AG10803 (cell line): ENCODE measurements at regions not wholly inside any gene's neighbourhood (a gene's known extent, or its start where the extent isn't known, plus 50 kb on each side); places are given as distances from the start of the nearest gene placed in this dataset.
A peak's percentile ranks its signal among the peaks of the same experiment; 100 is the strongest.

Experiments used
- DNase-seq: peaks from one replicate; pipeline ENCODE4 v3.0.0; 2010; ENCODE audit warnings: low read depth
- H3K4me3 ChIP-seq: 2 replicates; pipeline ENCODE4 v1.5.1; 2011; ENCODE audit warnings: mild to moderate bottlenecking, low read length, control low read depth
- CTCF ChIP-seq: conservative IDR thresholded peaks from 2 replicates; pipeline ENCODE4 v1.5.1; 2011; ENCODE audit warnings: mild to moderate bottlenecking, low read length, control low read depth, inconsistent platforms

- no peak overlapping the region for H3K4me3 ChIP-seq
- TF ChIP-seq CTCF = no peak
- DNase-seq = no peak
Measured at GRCh38 chrX:9147086-9147485, 113.2 kb upstream of the FAM9B start.

GRCh38 chrX:9147726-9148125 is 113.8 kb upstream of the FAM9B start:
- TF ChIP-seq CTCF = no peak
- H3K4me3 ChIP-seq = no peak overlapping the region
- no peak for DNase-seq

- peak overlapping the region; percentile 9; the same call in 1 of the 2 replicates for H3K4me3 ChIP-seq
- peak; percentile 82 for DNase-seq
- TF ChIP-seq CTCF = no peak
Measured at GRCh38 chrX:9148615-9149399, 114.9 kb upstream of the FAM9B start.

GRCh38 chrX:9149501-9150245 is 115.7 kb upstream of the FAM9B start:
- H3K4me3 ChIP-seq = no peak overlapping the region
- no peak for DNase-seq

GRCh38 chrX:9151772-9152307 is 117.9 kb upstream of the FAM9B start:
- DNase-seq = no peak
- no peak for TF ChIP-seq CTCF
- H3K4me3 ChIP-seq = no peak overlapping the region

More at GRCh38 chrX:9149501-9150245, 115.7 kb upstream of the FAM9B start:
- TF ChIP-seq CTCF = no peak

GRCh38 chrX:9153300-9153699 is 119.4 kb upstream of the FAM9B start:
- H3K4me3 ChIP-seq = no peak overlapping the region
- TF ChIP-seq CTCF = no peak
- DNase-seq = peak; percentile 44

GRCh38 chrX:9158611-9159010 is 124.7 kb upstream of the FAM9B start:
- DNase-seq = peak; percentile 32

More at GRCh38 chrX:9158611-9159010, 124.7 kb upstream of the FAM9B start:
- no peak overlapping the region for H3K4me3 ChIP-seq
- no peak for TF ChIP-seq CTCF
